ENCODE measurements at regions not wholly inside any gene's neighbourhood (a gene's known extent, or its start where the extent isn't known, plus 50 kb on each side); places are given as distances from the start of the nearest gene placed in this dataset.

- DNase-seq (ENCODE audit: low read depth, low spot score): no peak
- Mint-ChIP-seq H3K9me3 (peaks cover 15% of the 10 kb centered on the region), H3K27me3 (ENCODE audit: low read depth) (peaks cover 2% of the 10 kb centered on the region), H3K4me1 (no peaks in the 10 kb centered on the region), H3K36me3 (ENCODE audit: low read depth) (no peaks in the 10 kb centered on the region), H3K27ac (ENCODE audit: unreplicated experiment) (no peak overlapping the region), H3K4me3 (no peak overlapping the region)
- TF ChIP-seq, protein P1, sequence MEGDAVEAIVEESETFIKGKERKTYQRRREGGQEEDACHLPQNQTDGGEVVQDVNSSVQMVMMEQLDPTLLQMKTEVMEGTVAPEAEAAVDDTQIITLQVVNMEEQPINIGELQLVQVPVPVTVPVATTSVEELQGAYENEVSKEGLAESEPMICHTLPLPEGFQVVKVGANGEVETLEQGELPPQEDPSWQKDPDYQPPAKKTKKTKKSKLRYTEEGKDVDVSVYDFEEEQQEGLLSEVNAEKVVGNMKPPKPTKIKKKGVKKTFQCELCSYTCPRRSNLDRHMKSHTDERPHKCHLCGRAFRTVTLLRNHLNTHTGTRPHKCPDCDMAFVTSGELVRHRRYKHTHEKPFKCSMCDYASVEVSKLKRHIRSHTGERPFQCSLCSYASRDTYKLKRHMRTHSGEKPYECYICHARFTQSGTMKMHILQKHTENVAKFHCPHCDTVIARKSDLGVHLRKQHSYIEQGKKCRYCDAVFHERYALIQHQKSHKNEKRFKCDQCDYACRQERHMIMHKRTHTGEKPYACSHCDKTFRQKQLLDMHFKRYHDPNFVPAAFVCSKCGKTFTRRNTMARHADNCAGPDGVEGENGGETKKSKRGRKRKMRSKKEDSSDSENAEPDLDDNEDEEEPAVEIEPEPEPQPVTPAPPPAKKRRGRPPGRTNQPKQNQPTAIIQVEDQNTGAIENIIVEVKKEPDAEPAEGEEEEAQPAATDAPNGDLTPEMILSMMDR (conservative IDR thresholded peaks at IDR 0.05): peak; percentile 57
Observed at GRCh38 chr1:50271968-50272578, 151.2 kb downstream of the DMRTA2 start.

DNA sequence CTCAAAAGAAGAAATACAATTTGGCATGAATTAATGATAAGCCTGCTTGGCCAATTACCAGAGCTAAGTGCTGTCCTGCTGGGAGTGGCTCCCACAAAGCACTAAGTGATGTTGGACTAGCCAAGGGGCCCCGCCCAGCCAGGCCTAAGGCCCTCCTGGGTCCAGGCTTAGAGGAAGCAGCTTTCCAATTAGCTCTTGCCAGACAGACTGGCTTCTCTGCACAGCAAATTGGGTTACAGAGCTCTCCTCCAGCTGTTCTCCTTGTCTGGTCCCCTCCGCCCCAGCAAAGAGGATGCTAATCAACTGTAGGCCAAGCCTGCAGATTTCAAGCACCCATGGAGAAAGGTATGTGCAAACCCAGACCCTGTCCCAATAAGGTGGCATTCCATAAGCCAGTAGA is 151.9 kb downstream of the DMRTA2 start:
- DNase-seq (ENCODE audit: low read depth, low spot score): no peak
- peaks cover 12% of the 10 kb centered on the region for H3K9me3 Mint-ChIP-seq
- TF ChIP-seq, protein P1 (conservative IDR thresholded peaks at IDR 0.05): no peak
- H3K4me3 Mint-ChIP-seq: no peak overlapping the region
- H3K27me3 Mint-ChIP-seq (ENCODE audit: low read depth): peaks cover 2% of the 10 kb centered on the region
- H3K27ac Mint-ChIP-seq (ENCODE audit: unreplicated experiment): no peak overlapping the region
- H3K4me1 Mint-ChIP-seq: no peaks in the 10 kb centered on the region
- no peaks in the 10 kb centered on the region for H3K36me3 Mint-ChIP-seq (ENCODE audit: low read depth)

DNA sequence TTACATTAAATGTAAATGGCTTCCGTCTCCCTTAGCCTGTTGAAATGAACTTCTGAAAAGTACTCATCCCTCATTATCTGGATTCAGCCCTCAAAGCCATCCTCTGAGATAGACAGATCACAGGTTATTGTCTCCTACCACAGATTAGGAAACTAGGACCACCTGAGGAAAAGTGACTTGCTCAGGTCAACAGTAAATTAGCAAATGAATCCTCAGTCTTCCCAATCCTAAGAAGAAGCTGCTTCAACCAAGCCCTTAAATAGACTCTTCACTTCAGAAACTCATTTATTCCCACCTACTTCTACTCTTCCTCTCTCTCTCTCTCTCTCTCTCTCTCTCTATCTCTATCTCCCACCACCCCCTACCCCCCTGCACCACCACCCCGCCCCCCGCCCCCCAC is 152.3 kb downstream of the DMRTA2 start:
- Mint-ChIP-seq H3K4me1 (no peaks in the 10 kb centered on the region), H3K9me3 (peaks cover 12% of the 10 kb centered on the region), H3K27ac (ENCODE audit: unreplicated experiment) (no peak overlapping the region), H3K36me3 (ENCODE audit: low read depth) (no peaks in the 10 kb centered on the region), H3K27me3 (ENCODE audit: low read depth) (peaks cover 2% of the 10 kb centered on the region), H3K4me3 (no peak overlapping the region)
- no peak for DNase-seq (ENCODE audit: low read depth, low spot score)
- TF ChIP-seq, protein P1 (conservative IDR thresholded peaks at IDR 0.05): no peak

- Mint-ChIP-seq H3K36me3 (ENCODE audit: low read depth) (no peaks in the 10 kb centered on the region), H3K4me1 (no peaks in the 10 kb centered on the region), H3K4me3 (no peak overlapping the region), H3K27ac (ENCODE audit: unreplicated experiment) (no peak overlapping the region), H3K9me3 (peaks cover 11% of the 10 kb centered on the region), H3K27me3 (ENCODE audit: low read depth) (peaks cover 2% of the 10 kb centered on the region)
- TF ChIP-seq, protein P1 (conservative IDR thresholded peaks at IDR 0.05): no peak
- no peak for DNase-seq (ENCODE audit: low read depth, low spot score)
Observed at GRCh38 chr1:50268049-50268448, 155.2 kb downstream of the DMRTA2 start.

DNA sequence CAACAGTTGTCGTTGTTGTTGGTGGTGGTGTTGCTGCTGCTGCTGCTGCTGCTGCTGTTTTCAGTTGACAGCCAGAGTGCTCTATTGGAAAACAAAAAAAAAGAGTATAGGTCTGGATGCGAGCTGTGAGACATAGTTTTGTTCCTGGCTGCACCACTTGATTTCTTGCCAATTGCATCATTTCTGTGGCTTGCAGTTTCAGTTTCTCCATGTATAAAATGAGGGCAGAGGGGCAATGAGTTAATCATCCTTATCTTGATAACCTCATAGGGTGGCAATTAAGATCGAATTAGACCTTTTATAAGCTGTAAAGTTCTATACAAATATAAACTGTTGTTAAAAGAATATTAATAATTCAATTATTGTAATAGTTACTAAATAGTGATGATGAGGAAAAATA is 156.7 kb downstream of the DMRTA2 start:
- H3K9me3 Mint-ChIP-seq: peaks cover 8% of the 10 kb centered on the region
- no peak overlapping the region for H3K27ac Mint-ChIP-seq (ENCODE audit: unreplicated experiment)
- H3K4me3 Mint-ChIP-seq: no peak overlapping the region
- no peaks in the 10 kb centered on the region for H3K36me3 Mint-ChIP-seq (ENCODE audit: low read depth)
- DNase-seq (ENCODE audit: low read depth, low spot score): no peak
- H3K4me1 Mint-ChIP-seq: no peaks in the 10 kb centered on the region
- no peaks in the 10 kb centered on the region for H3K27me3 Mint-ChIP-seq (ENCODE audit: low read depth)
- TF ChIP-seq, protein P1 (conservative IDR thresholded peaks at IDR 0.05): no peak

All from neural crest cell (in vitro differentiated cells).